GM18870 (cell line): ENCODE measurements at regions not wholly inside any gene's neighbourhood (a gene's known extent, or its start where the extent isn't known, plus 50 kb on each side); places are given as distances from the start of the nearest gene placed in this dataset.

Experiments used
- ATAC-seq: cut with Tn5 transposase; IDR thresholded peaks from one replicate; pipeline ENCODE4 v1.9.1; 2021; ENCODE audit warnings: moderate library complexity; ENCODE audit not compliant: unreplicated experiment

DNA sequence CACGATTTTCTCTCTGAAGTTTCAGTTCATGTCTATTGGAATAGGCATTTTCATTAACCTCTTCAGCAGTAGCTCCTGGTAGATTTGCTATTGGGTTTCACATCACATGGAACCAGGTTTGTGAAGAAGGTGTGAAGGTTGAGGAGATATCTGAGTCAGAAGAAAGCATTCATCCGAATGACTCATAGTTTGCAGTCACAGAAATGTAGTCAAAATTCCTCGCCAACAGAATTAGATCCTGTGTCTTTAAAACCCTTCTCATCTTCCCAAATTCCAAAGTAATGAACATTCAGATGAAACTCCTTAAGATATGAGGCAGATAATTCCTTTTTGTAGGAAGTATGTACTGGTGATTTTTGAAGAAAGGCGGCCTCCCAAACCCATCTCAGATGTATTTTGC, 125.0 kb upstream of the LARGE1 start:
- ATAC-seq: no peak

DNA sequence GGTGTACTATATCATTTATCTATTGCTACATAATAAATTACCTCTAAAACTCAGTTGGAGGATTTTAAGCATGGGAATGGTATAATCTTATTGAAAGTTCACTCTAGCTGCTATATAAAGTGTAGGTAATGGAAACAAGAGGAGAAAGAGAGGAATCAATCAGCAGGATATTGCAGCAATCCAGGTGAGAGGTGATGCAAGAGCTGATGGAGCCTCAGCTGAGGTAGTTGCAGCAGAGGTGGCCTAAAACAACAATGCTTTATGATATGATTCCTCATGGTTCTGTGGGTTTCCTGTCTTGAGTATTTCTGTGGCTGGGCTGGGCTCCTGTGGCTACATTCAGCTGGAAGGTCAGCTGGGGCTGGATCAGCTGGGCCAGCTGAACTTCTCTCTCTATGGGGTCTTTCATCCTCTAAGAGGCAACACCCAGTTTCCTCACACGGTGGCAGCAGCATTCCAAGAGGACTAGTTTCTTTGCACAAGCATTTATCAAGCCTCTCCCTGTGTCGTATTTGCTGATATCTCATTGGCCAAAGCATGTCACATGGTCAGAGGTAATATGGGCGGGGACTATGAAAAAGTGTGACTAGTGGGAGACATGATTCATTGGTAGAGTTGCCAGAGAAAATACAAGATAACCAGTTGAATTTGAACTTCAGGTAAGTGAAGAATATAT, 135.4 kb upstream of the LARGE1 start:
- ATAC-seq: no peak

DNA sequence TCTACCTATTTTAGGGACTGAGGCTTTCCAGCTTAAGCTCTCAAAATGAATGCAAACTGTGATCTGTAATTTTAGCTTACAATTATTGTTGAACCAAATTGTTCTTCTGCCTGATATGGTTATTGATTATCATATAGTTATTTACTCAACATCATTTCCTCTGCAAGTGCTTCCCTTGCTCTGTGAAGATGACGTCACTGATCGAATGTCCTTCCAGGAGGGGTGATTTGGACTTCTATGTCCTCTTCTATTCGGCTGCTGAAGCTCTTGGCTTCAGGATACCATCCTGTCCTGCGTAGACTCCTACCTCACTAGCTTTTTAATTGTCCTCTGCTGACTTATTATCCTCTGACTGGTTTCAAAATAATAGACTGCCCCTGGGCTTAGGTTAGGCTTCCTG, 137.4 kb upstream of the LARGE1 start:
- ATAC-seq: no peak

DNA sequence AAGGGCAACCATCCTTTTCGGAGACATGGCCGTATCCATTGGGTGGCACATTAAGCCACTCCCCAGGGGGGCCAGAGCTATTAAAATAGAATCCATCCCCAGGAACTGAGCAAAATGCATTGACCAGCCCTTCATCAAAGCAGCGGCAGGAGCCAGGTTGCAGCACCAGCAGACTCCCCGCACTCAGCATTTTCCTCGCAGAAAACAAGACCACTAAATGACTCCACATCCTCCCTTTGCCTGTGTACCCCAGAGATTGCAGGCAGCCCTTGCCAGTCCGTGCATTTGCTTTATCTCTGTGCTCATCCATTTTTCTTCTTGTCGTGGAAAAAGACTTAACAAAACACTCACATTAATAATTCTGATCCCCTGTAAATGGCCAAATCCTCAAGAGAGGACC, 144.4 kb upstream of the LARGE1 start:
- ATAC-seq: no peak

DNA sequence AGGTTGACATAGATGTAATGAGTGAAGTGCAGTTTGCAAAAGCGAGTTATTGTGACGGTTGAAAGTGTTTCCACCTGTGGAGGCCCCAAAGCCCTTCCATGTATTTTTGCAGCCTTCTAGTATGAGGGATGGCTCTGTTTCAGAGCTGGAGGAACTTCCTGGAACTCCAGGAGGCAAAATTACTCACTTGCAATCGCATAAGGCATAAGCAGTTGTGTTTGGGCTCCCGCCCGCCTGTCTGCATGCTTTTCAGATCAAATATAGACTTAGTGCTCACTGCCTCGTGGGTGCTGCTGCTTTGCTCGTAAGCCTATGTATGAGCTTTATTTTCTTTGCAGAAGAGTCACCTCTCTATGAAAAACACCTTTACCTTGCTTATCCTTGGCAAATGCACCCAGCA, 146.8 kb upstream of the LARGE1 start:
- no peak for ATAC-seq

DNA sequence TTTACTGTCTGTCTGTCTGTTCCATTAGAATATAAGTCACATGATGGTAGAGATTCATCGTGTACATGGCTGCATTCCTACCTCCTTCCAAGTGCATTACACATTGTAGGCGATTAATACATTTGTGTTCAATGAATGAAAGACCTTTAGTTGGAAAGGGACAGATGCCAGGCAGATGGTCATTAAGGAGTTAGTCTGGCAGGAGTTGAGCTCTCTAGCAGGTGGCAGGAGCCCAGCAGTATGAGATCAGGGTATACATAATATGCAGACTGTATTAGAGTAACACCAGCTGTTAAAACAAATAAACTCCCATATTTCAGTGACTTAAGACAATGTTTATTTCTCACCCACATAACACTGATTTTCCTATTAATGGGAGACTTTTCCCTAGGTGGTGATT, 147.7 kb upstream of the LARGE1 start:
- no peak for ATAC-seq

DNA sequence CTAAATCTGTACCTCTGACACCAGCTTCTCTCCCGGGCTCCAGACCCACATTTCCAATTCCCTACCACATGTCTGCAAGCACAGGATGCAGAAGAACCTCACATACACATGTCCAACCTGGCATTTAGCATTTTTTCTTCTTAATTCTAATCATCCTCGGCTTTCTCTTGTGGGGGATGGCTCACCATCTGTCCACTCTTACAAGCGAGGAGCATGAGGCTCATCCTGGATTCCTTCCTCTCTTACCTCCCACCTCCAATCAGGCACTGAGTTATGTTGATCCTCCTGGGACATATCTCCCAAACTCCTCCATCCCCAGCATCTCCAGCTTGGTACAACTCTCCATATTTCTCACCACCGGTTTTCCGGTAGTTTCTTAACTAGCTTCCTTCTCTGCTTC, 149.8 kb upstream of the LARGE1 start:
- ATAC-seq: no peak

DNA sequence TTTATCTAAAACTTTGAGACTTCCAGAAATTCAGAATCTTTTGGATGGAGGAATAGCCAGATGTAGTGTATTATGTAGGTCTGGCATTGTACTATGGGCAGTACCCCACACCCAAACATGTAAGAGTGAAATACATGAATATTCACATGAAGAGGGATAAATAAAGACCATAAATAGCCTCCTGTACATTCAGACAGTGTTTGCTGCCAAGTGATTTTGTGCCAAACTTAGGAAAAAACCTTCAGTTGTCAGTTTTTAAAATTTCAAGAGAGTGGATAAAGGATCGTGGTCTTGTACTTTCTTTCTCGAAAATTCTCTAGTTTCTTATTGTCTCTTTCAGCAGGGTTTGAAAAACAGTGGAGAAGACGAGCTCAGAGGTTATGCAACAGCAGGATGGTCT, 150.3 kb upstream of the LARGE1 start:
- ATAC-seq: no peak

DNA sequence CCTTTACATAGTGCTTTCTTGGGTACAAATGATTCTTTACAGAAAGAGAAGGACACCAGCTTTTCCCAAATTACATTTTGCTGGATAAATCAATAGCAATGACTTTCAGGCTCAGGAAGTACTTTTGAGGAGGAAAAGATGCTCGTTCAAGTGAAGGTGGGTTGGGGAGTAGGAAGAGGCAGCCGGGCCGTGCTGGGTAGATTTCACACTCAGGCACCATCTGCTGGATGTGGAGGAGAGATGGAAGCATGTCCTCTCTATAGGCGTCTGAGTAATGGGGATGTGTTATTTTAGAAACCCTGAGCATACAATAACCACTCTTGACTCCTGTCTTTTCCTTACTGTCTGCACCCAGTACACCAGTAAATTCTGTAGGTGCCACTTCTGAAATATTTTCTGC, 152.3 kb upstream of the LARGE1 start:
- ATAC-seq: no peak

DNA sequence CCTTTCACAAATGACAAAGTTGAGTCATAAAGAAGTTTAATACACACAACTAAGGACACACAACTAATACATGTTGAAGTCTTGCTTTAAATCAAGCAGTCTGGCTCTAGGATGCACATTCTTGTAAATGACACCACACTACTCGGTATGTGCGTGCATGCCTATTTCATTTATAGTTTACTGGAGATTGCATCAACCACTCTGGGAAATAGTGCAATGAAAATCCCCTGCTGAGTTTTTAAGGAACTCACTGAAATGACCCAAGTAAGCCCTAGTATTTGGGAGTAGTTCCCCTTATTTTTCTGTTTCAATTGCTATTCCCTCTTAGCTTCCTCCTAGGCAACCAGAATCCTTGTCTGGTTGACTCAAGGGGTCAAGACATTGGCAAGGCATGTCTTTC, 160.2 kb upstream of the LARGE1 start:
- ATAC-seq: no peak

DNA sequence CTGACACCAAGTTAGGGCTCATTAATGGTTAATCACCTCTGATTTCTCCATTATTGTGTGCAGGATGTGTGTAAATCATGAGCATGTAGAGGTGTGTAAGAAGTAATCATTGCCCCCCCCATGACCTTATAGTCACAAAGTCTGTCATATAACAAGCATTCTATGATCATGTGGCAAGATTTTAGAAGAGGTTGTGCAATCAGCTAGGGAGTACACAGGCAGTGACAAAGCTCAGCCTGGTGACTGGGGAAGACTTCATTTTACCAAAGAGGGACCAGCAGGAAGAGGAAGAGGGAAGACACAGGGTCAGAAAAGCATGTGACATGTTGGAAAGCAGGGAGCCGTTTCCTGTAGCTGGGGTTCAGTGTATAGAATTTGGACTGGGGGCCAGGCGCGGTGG, 176.5 kb upstream of the LARGE1 start:
- ATAC-seq: no peak

DNA sequence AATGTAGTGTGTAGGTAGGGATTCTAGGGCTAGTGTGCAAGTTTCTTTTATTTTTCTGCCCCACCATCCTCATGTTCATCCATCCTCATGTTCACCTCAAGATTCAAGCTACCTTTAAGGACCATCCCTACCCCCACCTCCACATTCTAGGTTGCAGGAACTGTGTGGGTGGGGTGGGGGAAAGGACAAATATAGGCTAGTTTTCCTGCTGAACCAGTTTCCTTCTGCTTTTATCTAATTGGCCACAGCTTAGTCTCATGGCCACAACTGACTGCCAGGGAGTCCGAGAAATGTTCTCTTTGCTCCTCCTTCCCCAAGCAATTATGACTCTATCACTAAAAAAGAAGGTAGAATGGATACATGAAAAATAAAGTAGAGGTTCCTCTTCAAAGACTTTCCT, 179.0 kb upstream of the LARGE1 start:
- ATAC-seq: no peak

DNA sequence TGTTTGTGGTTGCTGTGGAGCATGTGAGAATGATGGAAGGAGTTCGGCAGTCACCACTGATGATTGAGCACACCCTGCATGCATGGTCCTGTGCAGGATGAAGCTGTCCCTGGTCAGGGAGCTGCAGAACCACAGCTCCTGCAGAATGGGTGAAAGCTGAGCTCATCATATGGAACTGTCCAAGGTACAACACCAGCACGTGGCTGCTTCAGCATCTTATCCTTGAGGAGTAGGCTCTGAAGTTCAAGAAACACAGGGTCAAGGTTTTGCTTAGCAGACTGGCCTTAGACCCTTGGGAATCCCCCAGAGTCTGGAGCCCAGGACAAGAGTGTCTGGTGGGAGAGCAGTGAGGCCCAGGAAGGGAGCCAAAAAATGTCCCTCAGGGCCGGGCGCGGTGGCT, 182.4 kb upstream of the LARGE1 start:
- no peak for ATAC-seq

DNA sequence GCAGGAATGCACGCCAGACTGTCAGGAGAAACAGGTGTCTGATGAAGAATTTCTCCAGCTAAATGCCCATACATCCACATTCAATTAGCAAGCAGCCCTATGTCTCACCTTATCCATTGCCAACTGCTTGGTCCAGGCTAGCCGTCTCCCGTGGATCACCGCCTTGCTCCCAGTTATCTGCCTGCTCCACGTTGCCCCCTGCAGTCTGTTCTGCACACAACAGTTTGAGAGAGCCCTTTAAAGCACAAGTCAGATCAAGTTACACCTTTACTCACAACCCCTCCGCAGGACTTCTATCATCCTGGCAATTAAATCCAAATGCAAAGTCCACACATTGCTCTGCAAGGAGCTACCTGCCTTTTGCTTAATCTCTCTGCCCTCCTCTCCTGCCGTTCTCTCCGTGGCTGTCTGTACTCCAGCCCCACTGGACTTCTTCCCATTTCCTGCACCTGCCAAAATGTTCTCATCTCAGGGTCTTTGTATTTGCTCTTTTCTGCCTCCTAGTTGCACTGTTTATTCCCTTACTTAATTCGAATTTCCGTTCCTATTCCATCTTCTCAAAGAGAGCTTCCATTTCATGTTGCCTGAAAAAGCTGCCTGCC, 185.3 kb upstream of the LARGE1 start:
- ATAC-seq: no peak

DNA sequence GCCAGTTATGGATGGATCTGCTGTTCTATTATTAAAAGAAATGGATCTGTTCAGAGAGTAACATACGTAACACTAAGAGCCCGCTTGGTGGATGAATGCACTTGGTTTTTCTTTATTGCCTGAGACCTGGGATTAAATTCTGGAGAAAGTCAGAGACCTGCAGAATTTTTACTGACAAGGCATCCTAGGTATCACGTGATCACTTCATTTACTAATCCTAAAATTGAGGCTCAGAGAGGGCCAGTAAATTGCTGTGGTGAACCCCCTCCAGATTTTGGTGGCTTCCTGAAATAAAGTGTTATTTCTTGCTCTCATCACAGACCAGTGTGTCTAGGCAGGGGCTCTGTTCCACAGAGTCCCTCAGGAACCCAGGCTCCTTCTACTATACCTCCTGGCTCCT, 187.9 kb upstream of the LARGE1 start:
- no peak for ATAC-seq

DNA sequence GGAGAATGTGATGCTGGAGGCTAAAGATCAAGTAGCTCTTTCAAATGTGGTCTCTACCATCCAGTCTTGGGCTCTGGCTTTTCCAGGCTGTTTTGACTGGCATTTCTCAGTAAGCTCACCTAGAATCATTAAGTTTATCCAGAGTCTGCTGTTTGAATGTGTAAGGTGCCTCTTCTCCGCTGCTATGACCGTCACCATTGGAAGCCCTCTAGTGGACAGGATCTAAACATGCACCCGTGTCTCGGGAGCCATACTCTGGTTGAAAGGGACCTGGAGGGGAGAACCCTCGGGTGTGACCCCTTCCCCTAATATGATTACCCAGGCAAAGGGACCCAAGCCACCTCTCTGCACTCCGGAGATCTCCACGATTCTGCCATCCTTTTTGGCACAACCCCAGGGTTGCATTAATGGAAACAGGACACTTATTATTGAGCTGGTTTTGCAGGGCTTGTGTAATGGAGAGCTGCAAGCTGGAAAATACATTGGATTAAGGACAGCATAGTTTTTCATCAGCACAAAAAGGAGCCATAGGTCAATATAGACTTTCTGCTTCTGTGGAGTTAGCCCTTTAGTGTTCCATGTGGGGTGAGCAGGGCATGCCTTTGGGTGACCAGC, 191.0 kb upstream of the LARGE1 start:
- ATAC-seq: no peak

DNA sequence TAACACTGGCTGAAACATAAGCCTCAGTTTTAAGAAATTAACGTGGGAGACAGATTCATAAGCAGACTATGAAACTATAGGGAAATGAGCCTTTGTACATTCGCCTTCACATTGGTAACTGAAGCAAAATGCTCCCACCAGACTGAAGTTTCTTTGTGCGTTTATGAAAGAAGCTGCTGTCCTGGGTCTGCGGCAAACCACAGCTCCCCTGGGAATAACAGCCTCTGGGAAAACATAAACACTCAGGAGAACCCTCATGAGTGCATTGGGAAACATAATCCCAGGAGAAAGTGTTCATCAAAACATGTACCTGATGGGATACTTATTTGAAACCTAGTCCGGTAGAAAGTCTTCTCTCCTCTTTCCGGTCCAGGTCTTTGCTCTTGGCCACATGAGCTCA, 193.1 kb upstream of the LARGE1 start:
- ATAC-seq: no peak

DNA sequence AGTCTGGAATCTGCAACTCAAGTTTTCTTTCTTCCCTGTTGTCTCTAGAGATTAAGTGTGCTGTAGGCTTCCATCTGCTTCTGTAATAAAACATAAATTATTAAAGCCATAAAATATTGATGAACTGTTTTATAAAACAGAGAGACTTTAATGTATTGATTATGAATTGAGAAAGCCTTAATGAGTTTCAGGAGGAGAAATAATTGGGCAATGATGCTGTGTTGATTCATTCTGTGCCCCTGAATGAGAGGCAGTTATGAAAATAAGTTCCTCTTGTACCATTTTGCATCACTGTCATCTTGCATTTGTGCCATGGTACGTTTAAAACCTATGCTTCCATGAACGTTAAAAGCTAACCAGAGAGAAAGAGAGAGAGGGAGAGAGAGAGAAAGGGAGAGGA, 194.1 kb upstream of the LARGE1 start:
- ATAC-seq: no peak

DNA sequence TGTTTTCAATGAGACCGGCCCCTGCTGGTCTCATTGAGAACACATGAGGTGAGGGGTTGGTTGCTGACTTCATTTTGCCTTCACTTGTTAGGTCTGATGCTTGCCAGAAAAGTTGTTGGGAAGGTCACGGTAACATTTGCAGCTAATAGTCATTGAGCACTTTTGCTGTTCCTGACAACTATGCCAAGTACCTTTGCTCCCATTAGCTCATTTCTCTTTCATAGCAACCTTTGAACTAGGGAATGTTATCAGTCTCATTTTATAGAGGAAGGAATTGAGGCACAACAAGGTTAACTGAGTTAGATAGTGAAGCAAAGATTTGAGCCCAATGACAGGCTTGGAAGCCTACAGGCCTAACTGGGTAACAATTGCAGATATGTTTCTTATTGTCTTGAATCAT, 195.4 kb upstream of the LARGE1 start:
- no peak for ATAC-seq

DNA sequence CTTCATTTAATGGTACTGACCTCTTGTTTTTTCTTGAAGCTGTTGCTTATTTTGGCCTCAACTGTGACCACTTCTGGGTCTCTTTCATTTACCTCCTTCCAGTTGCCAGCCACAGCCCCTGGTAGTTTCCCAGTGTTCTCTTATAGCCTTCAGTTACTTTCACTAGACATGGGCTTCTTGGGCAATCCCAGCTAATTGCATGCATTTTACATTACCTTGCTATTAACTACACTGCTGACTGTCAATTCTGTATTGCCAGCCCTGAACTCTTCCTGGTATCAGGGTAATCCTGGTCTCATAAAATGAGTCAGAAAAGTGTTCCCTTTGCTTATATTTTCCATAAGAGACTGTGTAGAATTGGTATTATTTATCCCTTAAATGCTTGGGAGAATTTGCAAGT, 195.8 kb upstream of the LARGE1 start:
- ATAC-seq: no peak

DNA sequence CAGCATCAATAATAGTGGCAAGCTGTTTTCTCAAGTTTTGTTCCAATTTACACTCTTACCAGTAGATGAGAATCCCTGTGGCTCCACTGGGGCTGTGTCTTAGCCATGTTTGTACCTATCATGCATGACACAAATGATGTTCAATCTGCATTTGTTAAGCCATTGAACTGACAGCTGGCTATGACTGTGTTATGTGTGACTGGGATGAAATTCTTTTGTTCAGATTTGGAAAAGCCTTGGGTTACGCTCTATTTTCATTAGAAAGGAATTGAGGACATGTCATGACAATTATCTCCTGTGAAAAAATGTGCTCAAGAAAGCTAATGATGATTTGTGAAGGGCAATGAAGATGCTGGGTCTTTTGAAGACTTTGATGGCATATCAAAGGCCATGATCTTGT, 201.8 kb upstream of the LARGE1 start:
- no peak for ATAC-seq

DNA sequence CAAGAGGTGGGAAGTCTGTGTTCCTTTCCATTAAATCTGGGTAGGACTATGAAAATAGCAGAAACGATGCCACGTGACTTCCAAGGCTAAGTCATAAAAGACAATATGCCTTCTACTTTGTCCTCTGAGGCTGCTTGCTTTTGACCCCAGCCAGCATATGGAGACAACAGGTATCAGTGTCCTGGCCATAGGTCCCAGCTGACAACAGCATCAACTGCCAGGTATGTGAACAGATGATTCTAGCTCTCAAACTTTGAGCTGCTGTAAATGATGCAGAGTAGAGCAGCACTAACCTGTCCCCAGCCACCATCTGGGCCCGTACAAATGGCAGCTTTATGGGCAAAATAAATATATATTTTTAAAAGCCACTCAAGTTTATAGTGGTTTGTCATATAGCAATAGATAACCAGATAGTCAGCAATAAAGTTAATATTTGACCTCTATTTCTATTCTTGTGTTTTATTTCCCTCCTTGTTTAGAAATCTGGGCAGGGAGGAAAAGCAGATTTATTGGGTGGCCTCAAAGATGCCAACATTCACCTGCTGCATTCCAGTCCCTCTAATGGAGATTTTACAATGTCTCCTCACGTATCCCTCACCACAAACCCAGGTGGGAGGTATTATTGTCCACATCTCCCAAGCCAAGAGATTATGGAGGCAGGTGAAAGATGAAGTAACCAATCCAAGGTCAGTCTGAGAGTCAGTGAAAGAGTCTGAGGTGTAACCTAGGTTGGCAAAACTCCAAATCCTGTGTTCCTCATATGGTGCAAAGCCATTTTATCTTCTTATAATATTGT, 209.6 kb upstream of the LARGE1 start:
- no peak for ATAC-seq
